GM23338 (cell line): ENCODE measurements at regions not wholly inside any gene's neighbourhood (a gene's known extent, or its start where the extent isn't known, plus 50 kb on each side); places are given as distances from the start of the nearest gene placed in this dataset.

Experiments
- ATAC-seq: fragments of 200-7000 bp; cut with Tn5 transposase; 3 replicates; pipeline ENCODE4 v1.9.1; 2020
- DNase-seq: peaks from one replicate; pipeline ENCODE4 v3.0.0-alpha.2; 2015; ENCODE audit warnings: low spot score
- H2AFZ ChIP-seq: fragments of 200-600 bp; sonication (generic); 2 replicates; pipeline ENCODE4 v1.8.0; 2016; ENCODE audit warnings: antibody characterized with exemption, mild to moderate bottlenecking, moderate library complexity
- H3F3A ChIP-seq: fragments of 200-600 bp; sonication (generic); replicated peaks from 2 replicates; pipeline ENCODE4 v1.8.0; 2017; ENCODE audit warnings: antibody characterized with exemption, mixed run types, low read depth
- H3K27ac ChIP-seq: fragments of 200-600 bp; sonication (generic); 2 replicates; pipeline ENCODE4 v1.6.1; 2016; ENCODE audit warnings: low read depth
- H3K27me3 ChIP-seq: fragments of 200-600 bp; sonication (generic); 2 replicates; pipeline ENCODE4 v1.8.0; 2016; ENCODE audit warnings: mild to moderate bottlenecking, mixed run types, moderate library complexity; ENCODE audit not compliant: insufficient read depth
- H3K36me3 ChIP-seq: fragments of 200-600 bp; sonication (generic); 2 replicates; pipeline ENCODE4 v1.8.0; 2016; ENCODE audit warnings: mild to moderate bottlenecking; ENCODE audit not compliant: insufficient read depth
- H3K4me1 ChIP-seq: fragments of 200-600 bp; sonication (generic); 2 replicates; pipeline ENCODE4 v1.8.0; 2016; ENCODE audit warnings: mild to moderate bottlenecking, moderate library complexity; ENCODE audit not compliant: insufficient read depth
- H3K4me2 ChIP-seq: fragments of 200-600 bp; sonication (generic); 2 replicates; pipeline ENCODE4 v1.7.1; 2017; ENCODE audit warnings: mixed run types
- H3K4me3 ChIP-seq: fragments of 200-600 bp; sonication (generic); 2 replicates; pipeline ENCODE4 v1.6.1; 2016; ENCODE audit warnings: mixed run types
- H3K79me2 ChIP-seq: fragments of 200-600 bp; sonication (generic); replicated peaks from 2 replicates; pipeline ENCODE4 v1.8.0; 2017; ENCODE audit warnings: mild to moderate bottlenecking; ENCODE audit not compliant: insufficient read depth
- H3K9me2 ChIP-seq: fragments of 200-600 bp; sonication (generic); 2 replicates; pipeline ENCODE4 v1.8.0; 2017; ENCODE audit not compliant: insufficient read depth
- H4K20me1 ChIP-seq: fragments of 200-600 bp; sonication (generic); replicated peaks from 2 replicates; pipeline ENCODE4 v1.8.0; 2017; ENCODE audit warnings: mild to moderate bottlenecking; ENCODE audit not compliant: insufficient read depth
- H3K27ac Mint-ChIP-seq: 2 replicates; pipeline ENCODE4 v1.8.0; 2020; ENCODE audit warnings: inconsistent platforms, mild to moderate bottlenecking, moderate library complexity, mixed read lengths
- H3K27me3 Mint-ChIP-seq: 3 replicates; pipeline ENCODE4 v1.8.0; 2022; ENCODE audit warnings: low read depth, mild to moderate bottlenecking, moderate library complexity, mixed read lengths, inconsistent platforms; ENCODE audit not compliant: insufficient read depth, poor library complexity
- H3K36me3 Mint-ChIP-seq: 3 replicates; pipeline ENCODE4 v1.8.0; 2021; ENCODE audit warnings: low read depth, mild to moderate bottlenecking, inconsistent platforms, moderate library complexity, mixed read lengths
- H3K4me1 Mint-ChIP-seq: 3 replicates; pipeline ENCODE4 v1.8.0; 2020; ENCODE audit warnings: mild to moderate bottlenecking, inconsistent platforms, mixed read lengths
- H3K4me3 Mint-ChIP-seq: 3 replicates; pipeline ENCODE4 v1.8.0; 2021; ENCODE audit warnings: moderate library complexity, mild to moderate bottlenecking, inconsistent platforms, mixed read lengths
- H3K9me3 Mint-ChIP-seq: 3 replicates; pipeline ENCODE4 v1.8.0; 2020; ENCODE audit warnings: moderate library complexity, mild to moderate bottlenecking, inconsistent platforms, mixed read lengths
- CREB1 ChIP-seq: fragments of 250-450 bp; sonication (Bioruptor Pico); IDR thresholded peaks from 2 replicates; pipeline ENCODE4 v1.5.0; 2020; ENCODE audit warnings: low read depth, mild to moderate bottlenecking, moderate library complexity
- EZH2 ChIP-seq: fragments of 200-600 bp; sonication (generic); IDR thresholded peaks from one replicate; pipeline ENCODE4 v1.8.0; 2017; ENCODE audit warnings: antibody characterized with exemption, mild to moderate bottlenecking, low read depth; ENCODE audit not compliant: unreplicated experiment
- EZH2phosphoT487 ChIP-seq: fragments of 200-600 bp; sonication (generic); IDR thresholded peaks from one replicate; pipeline ENCODE4 v1.8.1; 2018; ENCODE audit warnings: antibody characterized with exemption; ENCODE audit not compliant: unreplicated experiment
- JUNB ChIP-seq: IDR thresholded peaks from one replicate; pipeline ENCODE4 v1.6.1; 2016; ENCODE audit warnings: antibody characterized with exemption; ENCODE audit not compliant: unreplicated experiment
- POLR2AphosphoS5 ChIP-seq: IDR thresholded peaks from 2 replicates; pipeline ENCODE4 v1.6.1; 2016; ENCODE audit warnings: antibody characterized with exemption, low read depth
- ZNF114 ChIP-seq: fragments of 250-450 bp; sonication (Bioruptor Pico); IDR thresholded peaks from 2 replicates; pipeline ENCODE4 v1.5.0; 2020; ENCODE audit warnings: mild to moderate bottlenecking, moderate library complexity
- ZNF331 ChIP-seq: fragments of 250-450 bp; sonication (Bioruptor Pico); IDR thresholded peaks from 2 replicates; pipeline ENCODE4 v1.5.0; 2020; ENCODE audit warnings: low read depth, mild to moderate bottlenecking, moderate library complexity
- TF ChIP-seq, protein P1 (sequence below): IDR thresholded peaks from one replicate; pipeline ENCODE4 v1.6.1; 2018; ENCODE audit warnings: antibody characterized with exemption; ENCODE audit not compliant: unreplicated experiment
- TF ChIP-seq, protein P2 (sequence below): IDR thresholded peaks from 2 replicates; pipeline ENCODE4 v1.6.1; 2016; ENCODE audit warnings: antibody characterized with exemption

DNA sequence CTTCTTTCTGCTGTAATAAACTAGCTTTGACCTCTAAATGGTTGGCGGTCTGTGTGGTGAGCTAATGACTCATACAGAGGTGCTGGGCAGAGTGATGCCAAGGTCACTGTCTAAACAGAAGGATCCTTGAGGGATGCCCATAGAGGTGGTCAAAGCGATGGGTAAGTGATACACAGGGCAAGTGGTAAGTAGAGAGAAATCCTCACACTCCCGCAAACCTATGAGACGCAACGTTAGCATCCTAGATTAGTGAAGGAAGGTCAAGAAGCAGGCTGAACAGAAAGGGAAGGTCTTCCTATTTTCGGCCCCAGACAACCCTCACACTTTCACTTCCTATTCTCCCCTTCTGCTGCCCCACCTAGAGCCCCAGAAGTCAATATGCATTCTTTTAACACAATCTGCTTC is 65.6 kb upstream of the SESN3 start:
- H3K27ac ChIP-seq: no peak overlapping the region
- H3K4me2 ChIP-seq: no peak overlapping the region
- no peak for DNase-seq
- no peaks in the 10 kb centered on the region for H4K20me1 ChIP-seq
- H3K9me2 ChIP-seq: no peaks in the 10 kb centered on the region
- no peak for TF ChIP-seq ZNF331 (CRISPR knock-in tag)
- TF ChIP-seq ZNF114 (CRISPR knock-in tag): no peak
- no peaks in the 10 kb centered on the region for H3K36me3 ChIP-seq
- Mint-ChIP-seq H3K9me3 (no peaks in the 10 kb centered on the region), H3K4me3 (no peak overlapping the region), H3K27ac (no peak overlapping the region), H3K36me3 (no peaks in the 10 kb centered on the region), H3K4me1 (peaks cover 62% of the 10 kb centered on the region), H3K27me3 (peaks cover 12% of the 10 kb centered on the region)
- no peaks in the 10 kb centered on the region for H3K79me2 ChIP-seq
- no peaks in the 10 kb centered on the region for H3K27me3 ChIP-seq
- H2AFZ ChIP-seq: no peak overlapping the region; the same call in 1 of the 2 replicates
- no peak overlapping the region for H3K4me3 ChIP-seq
- no peak for ATAC-seq
- peaks cover 63% of the 10 kb centered on the region for H3K4me1 ChIP-seq
- H3F3A ChIP-seq: no peaks in the 10 kb centered on the region

DNA sequence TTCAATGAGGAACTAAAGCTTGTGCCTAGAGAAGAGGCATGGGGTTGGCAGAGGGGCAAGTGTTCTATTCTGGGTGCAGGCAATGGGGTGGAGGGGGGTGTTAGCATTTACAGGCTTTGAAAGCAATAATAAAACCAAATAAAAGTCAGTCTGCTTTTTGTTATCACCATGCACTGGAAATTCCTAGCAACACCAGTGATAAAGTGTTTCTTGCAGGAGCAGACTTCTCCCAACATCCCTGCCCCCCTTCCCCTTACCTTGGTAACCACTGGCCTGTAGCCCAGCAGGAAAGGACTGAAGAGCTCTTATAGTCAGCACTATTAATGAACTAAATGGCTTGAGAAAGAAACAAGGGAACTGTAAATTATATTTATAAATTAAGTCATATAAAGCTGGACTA is 65.2 kb upstream of the SESN3 start:
- ATAC-seq (no peak), DNase-seq (no peak)
- Mint-ChIP-seq H3K36me3 (no peaks in the 10 kb centered on the region), H3K27me3 (peaks cover 9% of the 10 kb centered on the region), H3K4me1 (peaks cover 62% of the 10 kb centered on the region), H3K4me3 (no peak overlapping the region), H3K27ac (no peak overlapping the region), H3K9me3 (no peaks in the 10 kb centered on the region)
- no peaks in the 10 kb centered on the region for H3K79me2 ChIP-seq
- TF ChIP-seq JUNB: no peak
- TF ChIP-seq, protein P1, sequence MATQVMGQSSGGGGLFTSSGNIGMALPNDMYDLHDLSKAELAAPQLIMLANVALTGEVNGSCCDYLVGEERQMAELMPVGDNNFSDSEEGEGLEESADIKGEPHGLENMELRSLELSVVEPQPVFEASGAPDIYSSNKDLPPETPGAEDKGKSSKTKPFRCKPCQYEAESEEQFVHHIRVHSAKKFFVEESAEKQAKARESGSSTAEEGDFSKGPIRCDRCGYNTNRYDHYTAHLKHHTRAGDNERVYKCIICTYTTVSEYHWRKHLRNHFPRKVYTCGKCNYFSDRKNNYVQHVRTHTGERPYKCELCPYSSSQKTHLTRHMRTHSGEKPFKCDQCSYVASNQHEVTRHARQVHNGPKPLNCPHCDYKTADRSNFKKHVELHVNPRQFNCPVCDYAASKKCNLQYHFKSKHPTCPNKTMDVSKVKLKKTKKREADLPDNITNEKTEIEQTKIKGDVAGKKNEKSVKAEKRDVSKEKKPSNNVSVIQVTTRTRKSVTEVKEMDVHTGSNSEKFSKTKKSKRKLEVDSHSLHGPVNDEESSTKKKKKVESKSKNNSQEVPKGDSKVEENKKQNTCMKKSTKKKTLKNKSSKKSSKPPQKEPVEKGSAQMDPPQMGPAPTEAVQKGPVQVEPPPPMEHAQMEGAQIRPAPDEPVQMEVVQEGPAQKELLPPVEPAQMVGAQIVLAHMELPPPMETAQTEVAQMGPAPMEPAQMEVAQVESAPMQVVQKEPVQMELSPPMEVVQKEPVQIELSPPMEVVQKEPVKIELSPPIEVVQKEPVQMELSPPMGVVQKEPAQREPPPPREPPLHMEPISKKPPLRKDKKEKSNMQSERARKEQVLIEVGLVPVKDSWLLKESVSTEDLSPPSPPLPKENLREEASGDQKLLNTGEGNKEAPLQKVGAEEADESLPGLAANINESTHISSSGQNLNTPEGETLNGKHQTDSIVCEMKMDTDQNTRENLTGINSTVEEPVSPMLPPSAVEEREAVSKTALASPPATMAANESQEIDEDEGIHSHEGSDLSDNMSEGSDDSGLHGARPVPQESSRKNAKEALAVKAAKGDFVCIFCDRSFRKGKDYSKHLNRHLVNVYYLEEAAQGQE: no peak
- TF ChIP-seq POLR2AphosphoS5: no peak
- no peak for TF ChIP-seq EZH2
- no peak for TF ChIP-seq CREB1
- TF ChIP-seq, protein P2, sequence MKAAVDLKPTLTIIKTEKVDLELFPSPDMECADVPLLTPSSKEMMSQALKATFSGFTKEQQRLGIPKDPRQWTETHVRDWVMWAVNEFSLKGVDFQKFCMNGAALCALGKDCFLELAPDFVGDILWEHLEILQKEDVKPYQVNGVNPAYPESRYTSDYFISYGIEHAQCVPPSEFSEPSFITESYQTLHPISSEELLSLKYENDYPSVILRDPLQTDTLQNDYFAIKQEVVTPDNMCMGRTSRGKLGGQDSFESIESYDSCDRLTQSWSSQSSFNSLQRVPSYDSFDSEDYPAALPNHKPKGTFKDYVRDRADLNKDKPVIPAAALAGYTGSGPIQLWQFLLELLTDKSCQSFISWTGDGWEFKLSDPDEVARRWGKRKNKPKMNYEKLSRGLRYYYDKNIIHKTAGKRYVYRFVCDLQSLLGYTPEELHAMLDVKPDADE: no peak
- TF ChIP-seq EZH2phosphoT487: no peak
- TF ChIP-seq ZNF114 (CRISPR knock-in tag): no peak
- H3K27ac ChIP-seq: no peak overlapping the region
- no peaks in the 10 kb centered on the region for H3K27me3 ChIP-seq
- H3K4me2 ChIP-seq: no peak overlapping the region
- peaks cover 63% of the 10 kb centered on the region for H3K4me1 ChIP-seq
- no peak overlapping the region for H3K4me3 ChIP-seq
- no peaks in the 10 kb centered on the region for H3K9me2 ChIP-seq
- no peaks in the 10 kb centered on the region for H3K36me3 ChIP-seq
- H2AFZ ChIP-seq: no peak overlapping the region
- no peaks in the 10 kb centered on the region for H4K20me1 ChIP-seq
- H3F3A ChIP-seq: no peaks in the 10 kb centered on the region
